ENCODE measurements at regions not wholly inside any gene's neighbourhood (a gene's known extent, or its start where the extent isn't known, plus 50 kb on each side); places are given as distances from the start of the nearest gene placed in this dataset.

GRCh38 chr14:58784931-58785330, 147.2 kb downstream of the DACT1 start:
- DNase-seq = no peak

GRCh38 chr14:58785701-58786100, 147.9 kb downstream of the DACT1 start:
- DNase-seq = no peak

- no peak for DNase-seq
These were observed 149.8 kb downstream of the DACT1 start for GRCh38 chr14:58787592-58787991.

- DNase-seq = no peak
These were observed 151.1 kb downstream of the DACT1 start for GRCh38 chr14:58788655-58789503.

- no peak for DNase-seq
These were observed 152.0 kb downstream of the DACT1 start for GRCh38 chr14:58789736-58790135.

GRCh38 chr14:58792416-58792815, 154.7 kb downstream of the DACT1 start:
- no peak for DNase-seq

- DNase-seq = no peak
These were observed 155.5 kb downstream of the DACT1 start for GRCh38 chr14:58793131-58793740.

GRCh38 chr14:58794993-58795762, 157.4 kb downstream of the DACT1 start:
- no peak for DNase-seq

- no peak for DNase-seq
These were observed 158.7 kb downstream of the DACT1 start for GRCh38 chr14:58796242-58797009.

- no peak for DNase-seq
These were observed 159.3 kb downstream of the DACT1 start for GRCh38 chr14:58797010-58797429.

- DNase-seq = no peak
These were observed 160.4 kb downstream of the DACT1 start for GRCh38 chr14:58798173-58798572.

- DNase-seq = peak in 1 of 2 donors; percentile 27
These were observed 163.3 kb downstream of the DACT1 start for GRCh38 chr14:58801086-58801485.

GRCh38 chr14:58805057-58805456, 167.3 kb downstream of the DACT1 start:
- no peak for DNase-seq

- DNase-seq = no peak
These were observed 168.0 kb downstream of the DACT1 start for GRCh38 chr14:58805605-58806409.

- peak in 1 of 2 donors; percentile 12 for DNase-seq
These were observed 169.4 kb downstream of the DACT1 start for GRCh38 chr14:58807191-58807590.

- DNase-seq = no peak
These were observed 171.1 kb downstream of the DACT1 start for GRCh38 chr14:58808828-58809227.

- no peak for DNase-seq
These were observed 171.8 kb downstream of the DACT1 start for GRCh38 chr14:58809520-58809919.

GRCh38 chr14:58812050-58812910, 174.5 kb downstream of the DACT1 start:
- no peak for DNase-seq

- DNase-seq = no peak
These were observed 176.0 kb downstream of the DACT1 start for GRCh38 chr14:58813745-58814144.

- no peak for DNase-seq
These were observed 176.7 kb downstream of the DACT1 start for GRCh38 chr14:58814466-58814865.
